CD14-positive monocyte (primary cell): ENCODE measurements at regions not wholly inside any gene's neighbourhood (a gene's known extent, or its start where the extent isn't known, plus 50 kb on each side); places are given as distances from the start of the nearest gene placed in this dataset.

Experiments used
- DNase-seq, 3 donors: peaks; one replicate each; pipeline ENCODE4 v3.0.0-alpha.2; 2011 to 2022
- H2AFZ ChIP-seq: 2 replicates; pipeline ENCODE4 v1.6.0; 2012; ENCODE audit warnings: mild to moderate bottlenecking, low read depth, low read length, inconsistent platforms; ENCODE audit not compliant: insufficient read depth, poor library complexity, severe bottlenecking
- H3K27ac ChIP-seq, 2 donors: 1 replicate in 1 of 2; 2 replicates in 1 of 2; pipeline ENCODE4 v1.5.1; 2012 to 2013; ENCODE audit warnings: low read length in 2 of 2, control low read depth in 1 of 2, inconsistent platforms in 1 of 2, low read depth in 1 of 2, mild to moderate bottlenecking in 1 of 2
- H3K27me3 ChIP-seq, 2 donors: one replicate each; pipeline versions ENCODE4 v1.6.0 to v1.6.1; 2011 to 2013; ENCODE audit warnings: low read length in 2 of 2; ENCODE audit not compliant: control insufficient read depth in 2 of 2, insufficient read depth in 2 of 2
- H3K36me3 ChIP-seq, 2 donors: replicated peaks in 1 of 2; 1 replicate in 1 of 2; 2 replicates in 1 of 2; pipeline versions ENCODE4 v1.5.1 to v1.6.1; 2012 to 2013; ENCODE audit warnings: low read length in 2 of 2, control low read depth in 1 of 2, inconsistent platforms in 1 of 2, mild to moderate bottlenecking in 1 of 2; ENCODE audit not compliant: insufficient read depth in 2 of 2, control insufficient read depth in 1 of 2
- H3K4me1 ChIP-seq, 2 donors: 1 replicate in 1 of 2; 2 replicates in 1 of 2; pipeline versions ENCODE4 v1.5.1 to v1.6.1; 2012 to 2013; ENCODE audit warnings: low read length in 2 of 2, control low read depth in 1 of 2, inconsistent platforms in 1 of 2, mild to moderate bottlenecking in 1 of 2, moderate library complexity in 1 of 2; ENCODE audit not compliant: insufficient read depth in 2 of 2, control insufficient read depth in 1 of 2
- H3K4me2 ChIP-seq: replicated peaks from 2 replicates; pipeline ENCODE3; 2012; ENCODE audit warnings: low read length, moderate library complexity, mild to moderate bottlenecking; ENCODE audit not compliant: poor library complexity, severe bottlenecking; ENCODE audit errors: extremely low read depth
- H3K4me3 ChIP-seq, 3 experiments: fragments of 200-600 bp in 1 of 3; sonication (generic) in 1 of 3; replicated peaks in 1 of 3; 1 replicate in 2 of 3; 2 replicates in 1 of 3; pipeline ENCODE4 v1.5.1; 2011 to 2013; ENCODE audit warnings: low read length in 3 of 3, mild to moderate bottlenecking in 3 of 3, control low read depth in 2 of 3, low read depth in 2 of 3, inconsistent platforms in 1 of 3, moderate library complexity in 1 of 3
- H3K79me2 ChIP-seq: 2 replicates; pipeline ENCODE4 v1.6.0; 2012; ENCODE audit warnings: mild to moderate bottlenecking, control low read depth, inconsistent platforms, low read length, moderate library complexity; ENCODE audit not compliant: insufficient read depth
- H3K9ac ChIP-seq: 2 replicates; pipeline ENCODE4 v1.6.0; 2017; ENCODE audit warnings: low read length, mild to moderate bottlenecking; ENCODE audit not compliant: insufficient read depth, poor library complexity, severe bottlenecking
- H3K9me3 ChIP-seq, 2 donors: replicated peaks in 1 of 2; 1 replicate in 1 of 2; 2 replicates in 1 of 2; pipeline versions ENCODE4 v1.5.1 to v1.6.1; 2012 to 2013; ENCODE audit warnings: low read length in 2 of 2, control low read depth in 1 of 2; ENCODE audit not compliant: control insufficient read depth in 1 of 2, insufficient read depth in 1 of 2
- H4K20me1 ChIP-seq: 2 replicates; pipeline ENCODE4 v1.6.0; 2012; ENCODE audit warnings: mild to moderate bottlenecking, low read length, control low read depth, moderate library complexity; ENCODE audit not compliant: insufficient read depth
- H3K27ac Mint-ChIP-seq, 7 donors: one replicate each; pipeline ENCODE4 v1.8.0; 2020; ENCODE audit warnings: mild to moderate bottlenecking in 7 of 7, mixed read lengths in 7 of 7, moderate library complexity in 6 of 7, inconsistent platforms in 2 of 7
- H3K27me3 Mint-ChIP-seq, 3 donors: one replicate each; pipeline ENCODE4 v1.8.0; 2021 to 2022; ENCODE audit warnings: low read depth in 3 of 3, mild to moderate bottlenecking in 3 of 3, mixed read lengths in 3 of 3, moderate library complexity in 3 of 3, inconsistent platforms in 1 of 3
- H3K36me3 Mint-ChIP-seq, 2 donors: one replicate each; pipeline ENCODE4 v1.8.0; 2020; ENCODE audit warnings: mixed read lengths in 2 of 2, inconsistent platforms in 1 of 2, mild to moderate bottlenecking in 1 of 2
- H3K4me1 Mint-ChIP-seq: one replicate; pipeline ENCODE4 v1.8.0; 2020; ENCODE audit warnings: mild to moderate bottlenecking, mixed read lengths
- H3K4me3 Mint-ChIP-seq, 2 donors: one replicate each; pipeline ENCODE4 v1.8.0; 2020; ENCODE audit warnings: mild to moderate bottlenecking in 2 of 2, mixed read lengths in 2 of 2, moderate library complexity in 1 of 2
- H3K9me3 Mint-ChIP-seq, 7 donors: one replicate each; pipeline ENCODE4 v1.8.0; 2020 to 2022; ENCODE audit warnings: mixed read lengths in 7 of 7, mild to moderate bottlenecking in 6 of 7, moderate library complexity in 6 of 7, inconsistent platforms in 2 of 7
- WGBS: methylation state at CpG from one replicate; pipeline ENCODE4 v1.1.5; 2013; ENCODE audit warnings: missing lambda C conversion rate; ENCODE audit not compliant: insufficient coverage; 5-methylcytosine and 5-hydroxymethylcytosine counted together
- intact Hi-C, 2 donors: fragments of 100-400 bp; cut with micrococcal nuclease; formaldehyde crosslinking; loops; one replicate each; pipeline versions ENCODE4 v1.15.0 to v1.15.1; 2023
- TF ChIP-seq, protein P1 (sequence below): fragments of 200-600 bp; IDR thresholded peaks from one replicate; pipeline ENCODE4 v1.8.0; 2022; ENCODE audit warnings: antibody characterized with exemption, mild to moderate bottlenecking

DNA sequence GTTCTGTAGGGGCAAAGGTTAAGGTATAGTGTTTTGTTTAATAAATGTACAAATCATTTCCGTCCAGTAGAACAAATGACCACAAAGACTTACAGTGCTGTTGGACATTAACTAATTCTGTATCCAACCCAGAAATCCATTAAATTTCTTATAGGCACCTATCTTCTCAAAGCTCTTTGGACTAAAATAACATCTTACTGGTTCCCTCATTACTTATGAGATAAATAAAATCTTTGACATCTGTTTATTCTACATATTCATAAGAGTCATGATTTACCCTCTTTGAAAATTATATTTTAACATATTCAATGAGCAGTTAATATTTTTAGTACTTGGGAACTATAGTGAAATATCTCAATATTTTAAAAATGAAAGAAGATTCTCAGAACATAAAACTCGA, 102.7 kb upstream of the G2E3 start:
- no peak overlapping the region for H3K9ac ChIP-seq
- Mint-ChIP-seq H3K27ac (no peak overlapping the region), H3K27me3 (peaks cover 1% of the 10 kb centered on the region in 3 donors), H3K36me3 (no peaks in the 10 kb centered on the region), H3K9me3 (peaks cover 0 to 1% (median 0%) of the 10 kb centered on the region in 7 donors), H3K4me3 (no peak overlapping the region), H3K4me1 (no peaks in the 10 kb centered on the region)
- TF ChIP-seq, protein P1, sequence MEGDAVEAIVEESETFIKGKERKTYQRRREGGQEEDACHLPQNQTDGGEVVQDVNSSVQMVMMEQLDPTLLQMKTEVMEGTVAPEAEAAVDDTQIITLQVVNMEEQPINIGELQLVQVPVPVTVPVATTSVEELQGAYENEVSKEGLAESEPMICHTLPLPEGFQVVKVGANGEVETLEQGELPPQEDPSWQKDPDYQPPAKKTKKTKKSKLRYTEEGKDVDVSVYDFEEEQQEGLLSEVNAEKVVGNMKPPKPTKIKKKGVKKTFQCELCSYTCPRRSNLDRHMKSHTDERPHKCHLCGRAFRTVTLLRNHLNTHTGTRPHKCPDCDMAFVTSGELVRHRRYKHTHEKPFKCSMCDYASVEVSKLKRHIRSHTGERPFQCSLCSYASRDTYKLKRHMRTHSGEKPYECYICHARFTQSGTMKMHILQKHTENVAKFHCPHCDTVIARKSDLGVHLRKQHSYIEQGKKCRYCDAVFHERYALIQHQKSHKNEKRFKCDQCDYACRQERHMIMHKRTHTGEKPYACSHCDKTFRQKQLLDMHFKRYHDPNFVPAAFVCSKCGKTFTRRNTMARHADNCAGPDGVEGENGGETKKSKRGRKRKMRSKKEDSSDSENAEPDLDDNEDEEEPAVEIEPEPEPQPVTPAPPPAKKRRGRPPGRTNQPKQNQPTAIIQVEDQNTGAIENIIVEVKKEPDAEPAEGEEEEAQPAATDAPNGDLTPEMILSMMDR: no peak
- H2AFZ ChIP-seq: no peak overlapping the region
- no peaks in the 10 kb centered on the region for H3K36me3 ChIP-seq
- no peaks in the 10 kb centered on the region for H3K4me1 ChIP-seq
- no peaks in the 10 kb centered on the region for H4K20me1 ChIP-seq
- WGBS: no CpG with 5 or more reads among the region's 2 CpGs
- no peak overlapping the region for H3K4me2 ChIP-seq
- intact Hi-C loops: no loop called here
- no peak overlapping the region for H3K27ac ChIP-seq
- DNase-seq: no peak
- no peaks in the 10 kb centered on the region for H3K27me3 ChIP-seq
- H3K9me3 ChIP-seq: no peaks in the 10 kb centered on the region
- H3K4me3 ChIP-seq: no peak overlapping the region
- H3K79me2 ChIP-seq: no peaks in the 10 kb centered on the region

DNA sequence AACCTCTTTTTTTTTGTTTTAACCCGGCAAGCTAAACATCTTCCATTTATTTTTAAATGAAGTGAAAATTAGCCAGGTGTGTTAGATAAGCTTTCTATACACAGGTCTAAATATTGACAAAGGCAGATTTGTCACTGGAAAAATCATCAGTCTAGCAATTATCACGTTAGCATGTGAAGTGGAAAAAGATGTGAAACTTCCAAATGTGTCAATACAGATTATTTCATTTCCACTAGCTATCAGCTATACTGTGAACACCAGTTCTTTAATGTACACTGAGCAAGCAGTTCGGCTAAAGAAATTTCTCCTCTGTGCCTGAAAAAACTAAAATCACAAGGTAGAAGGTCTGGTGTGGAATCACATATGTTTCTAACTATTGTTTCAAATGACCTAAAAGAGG, 96.6 kb upstream of the G2E3 start:
- H2AFZ ChIP-seq: no peak overlapping the region

More for the DNA sequence above, 96.6 kb upstream of the G2E3 start:
- Mint-ChIP-seq H3K36me3 (no peaks in the 10 kb centered on the region), H3K9me3 (peaks cover 0 to 2% (median 0%) of the 10 kb centered on the region in 7 donors), H3K27ac (no peak overlapping the region), H3K4me1 (no peaks in the 10 kb centered on the region), H3K27me3 (peaks cover 0 to 1% (median 1%) of the 10 kb centered on the region in 3 donors), H3K4me3 (no peak overlapping the region)
- Histone ChIP-seq H3K9me3 (no peaks in the 10 kb centered on the region), H3K27me3 (no peaks in the 10 kb centered on the region), H3K36me3 (no peaks in the 10 kb centered on the region), H3K27ac (no peak overlapping the region), H4K20me1 (no peaks in the 10 kb centered on the region), H3K4me3 (no peak overlapping the region), H3K4me1 (no peaks in the 10 kb centered on the region), H3K9ac (no peak overlapping the region), H3K4me2 (no peak overlapping the region), H3K79me2 (no peaks in the 10 kb centered on the region)
- TF ChIP-seq, protein P1: no peak
- DNase-seq: no peak
- intact Hi-C loops: no loop called here
- WGBS: no CpG with 5 or more reads among the region's 3 CpGs
